HCEC 1CT (cell line): ENCODE measurements at regions not wholly inside any gene's neighbourhood (a gene's known extent, or its start where the extent isn't known, plus 50 kb on each side); places are given as distances from the start of the nearest gene placed in this dataset.
"Not testable (repeated sequence)": the region's sequence is repeated elsewhere in the genome, so short reads cannot be mapped to it uniquely, and the experiment has no call there.

Source experiments
- DNase-seq: peaks from one replicate; pipeline ENCODE4 v3.0.0-alpha.2; 2017

DNA sequence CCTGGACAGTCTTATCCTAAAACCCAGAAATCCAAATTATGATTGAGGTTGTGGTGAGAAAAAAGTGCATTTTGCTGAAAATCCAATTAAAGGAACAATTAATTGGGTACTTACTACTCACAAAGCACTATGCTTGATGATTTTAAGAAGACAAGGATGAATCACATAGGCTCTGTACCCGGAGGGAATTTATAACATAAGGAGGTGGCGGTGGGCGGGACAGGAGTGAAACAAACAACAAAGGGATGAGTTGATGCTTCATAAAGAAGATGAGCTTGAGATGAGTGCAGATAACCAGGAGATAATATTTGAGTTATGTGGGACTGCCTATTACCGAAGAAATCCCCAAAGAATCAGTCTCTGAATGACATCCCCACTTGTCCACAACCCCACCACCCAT, 171.1 kb upstream of the FZD8 start:
- DNase-seq, result no peak

DNA sequence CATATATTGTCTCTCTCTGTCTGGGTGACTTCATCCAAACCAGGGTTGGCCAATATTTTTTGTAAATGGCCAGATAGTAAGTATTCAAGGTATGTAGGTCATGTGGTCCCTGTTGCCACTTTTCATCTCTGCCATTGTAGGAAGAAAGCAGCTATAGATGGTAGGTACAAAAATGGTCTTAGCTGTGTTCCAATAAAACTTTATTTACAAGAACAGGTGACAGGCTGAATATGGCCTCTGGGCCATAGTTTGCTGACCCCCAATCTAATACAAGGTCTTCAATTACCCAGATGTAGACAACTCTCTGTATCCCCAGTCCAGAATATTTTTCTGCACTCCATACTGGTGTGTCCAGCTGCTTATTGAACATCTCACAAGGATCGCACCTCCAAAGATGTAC, 166.2 kb upstream of the FZD8 start:
- no peak for DNase-seq

DNA sequence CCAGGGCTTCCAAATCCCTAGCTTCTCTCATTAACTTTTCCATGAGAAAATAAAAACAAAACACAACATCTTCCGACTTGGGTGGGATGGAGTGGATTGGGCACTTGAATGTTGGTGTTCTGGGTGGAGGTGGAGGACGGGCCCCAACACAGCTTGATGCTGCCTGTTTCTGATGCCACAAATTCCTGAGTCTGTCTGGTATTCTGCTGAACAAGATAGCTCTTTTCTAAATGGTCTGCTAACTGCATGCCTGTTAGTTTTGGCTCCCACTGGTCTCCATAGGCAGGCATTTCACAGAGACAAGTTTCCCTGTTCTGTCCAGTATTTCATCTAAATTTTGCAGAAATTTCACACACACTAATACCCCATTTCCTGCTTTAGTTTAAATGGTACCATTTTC, 160.9 kb upstream of the FZD8 start:
- no peak for DNase-seq

DNA sequence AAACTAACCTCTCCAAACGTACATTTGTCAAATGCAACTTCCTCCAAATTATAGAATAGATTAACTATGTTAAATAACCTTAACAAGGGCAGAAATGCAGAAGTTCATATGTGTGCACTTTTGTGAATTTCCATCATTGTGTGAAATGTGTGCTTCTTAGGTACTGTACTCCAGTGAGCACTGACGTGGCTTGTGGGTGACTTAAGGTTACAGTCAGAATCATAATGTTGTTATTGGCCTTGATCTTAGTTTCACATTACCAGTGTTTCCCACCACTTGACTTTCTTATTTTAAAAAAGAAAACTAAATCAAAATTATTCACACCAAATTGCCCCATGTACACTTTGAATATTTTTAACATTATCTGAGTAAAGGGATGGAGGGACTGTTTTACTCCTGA, 155.1 kb upstream of the FZD8 start:
- no peak for DNase-seq

DNA sequence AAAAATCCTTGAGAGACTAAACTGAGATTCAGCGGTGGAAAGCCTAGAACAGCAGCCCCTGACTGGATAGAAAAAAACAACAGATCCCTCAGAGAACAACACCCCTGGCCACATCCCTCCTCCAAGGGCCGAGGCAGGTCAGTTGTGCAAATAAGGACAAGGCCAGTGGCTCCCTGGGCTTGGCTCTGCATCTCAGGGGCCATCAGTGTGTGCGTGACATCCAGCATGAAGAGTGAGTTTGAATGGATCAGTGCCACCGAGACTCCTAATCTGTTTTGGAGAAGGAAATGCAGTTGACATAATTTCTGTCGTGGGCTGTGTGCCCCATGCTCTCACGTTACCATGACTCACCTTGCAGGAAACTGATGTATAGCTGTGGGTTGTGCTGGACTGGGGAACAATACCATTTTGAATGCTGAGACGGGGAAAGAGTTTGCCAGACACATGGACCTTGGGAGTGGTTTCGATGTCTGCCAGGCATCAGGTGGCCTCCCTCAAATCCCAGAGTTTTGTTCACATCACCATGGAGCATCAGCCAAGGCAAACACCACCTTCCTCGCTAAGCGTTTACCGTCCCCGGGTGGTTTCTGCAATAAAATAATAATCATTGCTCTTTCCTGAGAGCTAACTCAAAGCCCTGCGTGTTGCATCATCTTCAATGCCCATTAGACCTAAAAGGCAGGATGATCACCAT, 153.2 kb upstream of the FZD8 start:
- no peak for DNase-seq

- DNase-seq, result no peak
Measured at GRCh38 chr10:35794703-35795102, 152.6 kb upstream of the FZD8 start.

- DNase-seq, result no peak
Measured at GRCh38 chr10:35792291-35792690, 150.2 kb upstream of the FZD8 start.

DNA sequence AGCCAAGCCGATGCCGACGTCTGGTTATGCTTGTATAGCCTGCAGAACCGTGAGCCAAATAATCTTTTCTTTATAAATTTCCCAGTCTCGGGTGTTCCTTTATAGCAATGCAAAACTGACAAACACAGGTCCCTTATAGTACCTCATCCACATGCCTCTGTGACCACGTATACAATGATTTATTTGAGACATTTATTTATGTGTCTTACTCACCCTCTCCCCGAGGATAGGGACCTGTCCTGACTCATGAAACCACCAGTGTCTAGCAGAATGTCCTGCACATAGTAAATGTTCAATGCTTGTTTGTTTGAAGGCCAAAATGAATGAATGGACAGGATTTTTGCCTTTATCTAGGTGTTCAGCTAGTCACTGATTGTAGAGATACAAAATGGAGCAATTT, 147.9 kb upstream of the FZD8 start:
- peak; percentile 65 for DNase-seq

DNA sequence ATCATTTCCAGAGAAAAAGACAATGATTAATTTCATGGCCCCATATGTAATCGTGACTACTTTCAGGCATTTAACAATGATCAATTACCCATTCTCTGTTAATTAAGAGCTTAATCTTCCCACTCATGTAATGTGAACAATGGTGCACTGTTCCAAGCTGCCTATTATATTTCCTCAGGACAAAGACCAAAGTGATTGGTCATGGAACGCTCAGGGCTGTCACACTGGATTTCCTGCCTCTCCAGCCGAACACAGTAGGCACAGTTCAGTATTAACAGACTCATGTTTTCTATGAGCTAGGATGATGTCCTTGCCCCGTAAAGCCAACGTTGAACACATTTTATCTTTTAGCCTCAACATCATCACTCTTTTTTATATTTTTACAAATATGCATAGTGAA, 142.7 kb upstream of the FZD8 start:
- DNase-seq, result no peak

DNA sequence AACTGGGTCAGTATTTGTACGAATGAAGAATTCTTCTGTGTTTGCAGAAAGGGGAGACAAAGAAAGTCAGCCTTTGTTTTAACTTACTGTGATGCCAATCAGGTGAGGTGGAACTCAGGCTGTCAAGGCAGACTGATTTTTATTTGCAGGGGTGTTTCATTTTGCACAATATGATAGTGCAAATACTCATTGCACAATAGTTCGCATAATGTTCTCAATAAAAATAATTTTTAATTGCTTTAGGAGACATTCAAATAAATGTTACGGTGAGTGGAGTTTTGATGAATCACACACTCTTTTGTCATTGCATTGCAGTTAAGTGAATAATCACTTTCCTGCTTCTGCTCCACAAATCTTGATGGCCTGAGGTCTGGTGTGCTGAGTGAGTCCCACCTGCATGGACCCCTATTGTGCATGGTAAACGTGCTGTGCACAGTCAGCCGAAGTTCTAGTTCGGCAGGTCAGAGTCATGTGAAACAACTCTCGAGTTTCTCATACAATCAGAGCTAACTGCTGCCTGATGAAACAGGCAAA, 141.3 kb upstream of the FZD8 start:
- DNase-seq, result peak; percentile 38

GRCh38 chr10:35781643-35782035, 139.5 kb upstream of the FZD8 start:
- no peak for DNase-seq

GRCh38 chr10:35780970-35781642, 139.0 kb upstream of the FZD8 start:
- no peak for DNase-seq

- DNase-seq, result no peak
Measured at GRCh38 chr10:35778306-35778705, 136.2 kb upstream of the FZD8 start.

DNA sequence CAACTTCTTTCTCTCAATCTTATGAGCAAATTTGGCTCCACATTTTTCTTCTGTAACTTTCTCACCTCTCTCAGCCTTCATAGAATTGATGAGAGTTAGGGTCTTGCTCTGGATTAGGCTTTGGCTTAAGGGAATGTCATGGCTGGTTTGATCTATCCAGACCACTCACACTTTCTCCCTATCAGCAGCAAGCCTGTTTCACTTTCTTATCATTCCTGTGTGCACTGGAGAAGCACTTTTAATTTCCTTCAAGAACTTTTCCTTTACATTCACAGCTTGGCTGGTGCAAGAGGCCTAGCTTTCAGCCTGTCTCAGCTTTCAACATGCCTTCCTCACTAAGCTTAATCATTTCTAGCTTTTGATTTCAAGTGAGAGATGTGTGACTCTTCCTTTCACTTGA, 134.5 kb upstream of the FZD8 start:
- DNase-seq, result not testable (repeated sequence)

GRCh38 chr10:35774109-35774508, 132.0 kb upstream of the FZD8 start:
- no peak for DNase-seq

DNA sequence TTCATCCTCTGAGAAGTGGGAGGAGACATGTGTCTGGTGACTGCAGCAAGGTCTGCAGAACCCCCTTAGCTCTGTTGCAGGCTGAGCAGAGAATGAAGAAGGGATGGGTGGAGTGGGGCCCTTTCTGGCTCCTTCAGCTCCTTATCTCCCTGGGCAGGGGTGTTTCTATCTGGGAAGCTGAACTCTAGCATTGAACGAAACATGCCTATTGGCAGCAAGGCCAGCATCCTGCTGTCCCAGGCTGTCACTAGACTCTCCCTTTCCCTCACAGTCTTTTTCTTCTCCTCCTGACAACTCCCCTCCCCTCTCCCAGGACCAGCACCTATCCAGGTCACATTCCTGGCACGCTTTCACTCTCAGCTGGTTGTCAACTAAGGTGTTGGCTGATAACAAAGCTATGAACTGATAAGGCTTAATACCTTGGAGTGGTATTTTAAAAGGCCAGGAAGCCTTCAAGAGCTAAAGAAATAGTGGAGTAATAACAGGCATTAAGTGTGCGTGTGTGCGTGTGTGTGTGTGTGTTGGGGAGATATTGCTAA, 128.8 kb upstream of the FZD8 start:
- DNase-seq, result no peak

DNA sequence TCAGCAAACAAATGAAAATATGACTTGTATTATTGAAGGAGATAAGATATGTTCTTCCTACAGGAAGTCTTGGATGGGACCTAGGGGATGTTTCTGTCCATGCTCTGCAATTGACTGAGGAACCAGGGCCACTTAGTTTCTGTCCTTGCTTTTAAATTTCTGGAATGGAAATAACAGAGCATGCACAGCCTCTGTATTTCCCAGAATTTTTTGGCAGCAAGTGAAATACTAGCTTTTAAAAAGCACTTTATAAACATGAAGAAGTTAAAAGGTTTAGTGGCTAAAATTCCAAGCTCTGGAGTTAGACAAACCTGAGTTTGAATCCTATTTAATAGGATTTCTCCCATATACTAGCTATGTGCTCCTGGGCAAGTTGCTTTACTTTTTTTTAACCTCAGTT, 127.7 kb upstream of the FZD8 start:
- DNase-seq, result no peak

DNA sequence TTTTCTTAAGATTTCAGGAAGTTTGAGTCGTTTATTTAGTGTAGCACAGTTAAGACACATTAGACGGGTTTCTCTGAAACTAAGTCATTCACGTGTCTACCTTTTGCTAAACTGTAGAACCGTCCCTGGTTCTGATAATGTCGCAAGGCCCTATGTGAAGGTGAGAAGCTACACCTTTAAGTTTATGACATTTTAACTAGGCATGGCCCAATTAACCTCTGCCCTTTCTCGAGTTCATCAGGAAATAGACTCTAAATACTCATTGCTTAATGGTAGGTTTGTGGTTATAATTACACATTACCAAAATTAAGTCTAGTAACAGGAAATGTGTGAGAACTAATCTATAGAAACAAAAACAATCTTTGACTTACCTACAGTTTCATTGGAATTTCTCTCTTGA, 126.6 kb upstream of the FZD8 start:
- DNase-seq, result no peak

- no peak for DNase-seq
Measured at GRCh38 chr10:35768011-35768410, 125.9 kb upstream of the FZD8 start.

GRCh38 chr10:35765996-35766395, 123.9 kb upstream of the FZD8 start:
- DNase-seq, result no peak

- DNase-seq, result no peak
Measured at GRCh38 chr10:35765066-35765527, 123.0 kb upstream of the FZD8 start.

DNA sequence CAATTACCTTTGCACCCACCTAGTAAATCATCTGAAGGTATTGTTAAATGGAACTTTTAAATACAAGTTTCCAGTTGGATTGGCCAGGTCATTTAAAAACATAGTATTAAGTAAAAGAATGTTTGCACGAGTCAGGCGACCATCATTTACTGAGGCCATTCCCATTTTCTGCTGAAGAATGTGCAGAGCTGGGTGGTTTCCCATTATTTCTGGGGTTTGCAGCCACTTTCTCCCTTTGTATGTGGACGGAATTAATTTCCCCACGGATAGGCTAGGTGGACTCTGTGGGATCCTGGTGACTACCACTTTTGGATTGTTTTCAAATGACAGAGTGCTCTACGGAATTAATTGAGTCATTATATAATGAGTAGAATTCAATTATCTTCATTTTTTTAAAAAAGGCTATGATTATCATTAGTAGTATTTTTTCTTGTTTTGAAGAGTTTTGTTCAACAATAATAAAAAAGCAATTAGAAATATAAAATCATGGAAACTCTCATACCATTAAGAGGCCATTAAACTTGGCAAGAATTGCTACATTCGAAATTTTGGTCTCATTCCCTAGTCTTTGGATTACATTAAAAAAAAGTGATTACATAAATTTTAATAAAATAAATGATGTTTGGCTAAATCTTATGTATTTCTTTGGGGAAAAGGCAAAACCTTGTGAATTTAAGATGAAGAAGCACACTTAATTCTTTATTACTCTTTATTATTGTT, 120.4 kb upstream of the FZD8 start:
- no peak for DNase-seq

- no peak for DNase-seq
Measured at GRCh38 chr10:35758076-35758475, 116.0 kb upstream of the FZD8 start.

GRCh38 chr10:35754519-35754918, 112.4 kb upstream of the FZD8 start:
- no peak for DNase-seq
